ENCODE measurements at regions not wholly inside any gene's neighbourhood (a gene's known extent, or its start where the extent isn't known, plus 50 kb on each side); places are given as distances from the start of the nearest gene placed in this dataset.
A peak's percentile ranks its signal among the peaks of the same experiment; 100 is the strongest.

DNA sequence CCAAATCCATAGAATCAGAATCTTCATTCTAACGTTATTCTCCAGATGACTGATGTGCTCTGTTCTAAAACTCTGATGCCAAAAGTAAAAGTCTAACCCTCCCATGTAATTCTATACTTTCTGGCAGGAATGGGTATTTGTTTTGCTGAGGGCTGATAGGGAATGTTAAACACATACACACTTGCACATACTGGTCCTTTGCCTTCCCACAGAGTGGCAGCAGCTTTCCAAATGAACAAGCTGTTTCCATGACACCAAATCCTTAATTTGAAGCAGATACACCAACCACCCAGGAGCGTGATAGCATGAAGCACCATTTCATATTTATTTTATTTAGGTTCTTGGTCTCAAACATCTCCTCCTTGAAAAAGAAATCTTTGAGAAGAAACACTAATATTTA lies 155.5 kb upstream of the PRDX4 start:
- Mint-ChIP-seq H3K9me3 (peaks cover 7% of the 10 kb centered on the region; the same call in 2 of the 3 replicates), H3K27ac (no peak overlapping the region), H3K36me3 (ENCODE audit: low read depth) (peaks cover 9% of the 10 kb centered on the region; the same call in 2 of the 3 replicates), H3K27me3 (ENCODE audit: insufficient read depth, low read depth, poor library complexity) (peaks cover 4% of the 10 kb centered on the region), H3K4me1 (peaks cover 59% of the 10 kb centered on the region), H3K4me3 (no peak overlapping the region)
- Histone ChIP-seq H4K20me1 (replicated peaks; ENCODE audit: insufficient read depth) (no peaks in the 10 kb centered on the region), H2AFZ (no peak overlapping the region), H3F3A (replicated peaks; ENCODE audit: low read depth) (no peaks in the 10 kb centered on the region), H3K9me2 (ENCODE audit: insufficient read depth) (no peaks in the 10 kb centered on the region), H3K79me2 (replicated peaks; ENCODE audit: insufficient read depth) (no peaks in the 10 kb centered on the region), H3K4me3 (no peak overlapping the region), H3K27ac (ENCODE audit: low read depth) (peak overlapping the region; percentile 89), H3K4me1 (ENCODE audit: insufficient read depth) (peaks cover 46% of the 10 kb centered on the region), H3K27me3 (ENCODE audit: insufficient read depth) (no peaks in the 10 kb centered on the region), H3K4me2 (0 out of 2 replicates have a peak overlapping the region, but pooled peaks have one; percentile 27), H3K36me3 (ENCODE audit: insufficient read depth) (no peaks in the 10 kb centered on the region)
- TF ChIP-seq JUNB (IDR thresholded peaks at IDR 0.05; ENCODE audit: unreplicated experiment) (no peak), ZNF331 (CRISPR knock-in tag; IDR thresholded peaks at IDR 0.05; ENCODE audit: low read depth) (no peak), EZH2phosphoT487 (IDR thresholded peaks at IDR 0.05; ENCODE audit: unreplicated experiment) (no peak), CREB1 (CRISPR knock-in tag; IDR thresholded peaks at IDR 0.05; ENCODE audit: low read depth) (no peak), STAT1 (IDR thresholded peaks at IDR 0.05; ENCODE audit: unreplicated experiment) (no peak), NANOG (IDR thresholded peaks at IDR 0.05; ENCODE audit: borderline replicate concordance) (no peak), POLR2AphosphoS5 (IDR thresholded peaks at IDR 0.05; ENCODE audit: low read depth) (no peak), EZH2 (IDR thresholded peaks at IDR 0.05; ENCODE audit: low read depth, unreplicated experiment) (no peak), ZNF114 (CRISPR knock-in tag; IDR thresholded peaks at IDR 0.05) (no peak)
- TF ChIP-seq, protein P1, sequence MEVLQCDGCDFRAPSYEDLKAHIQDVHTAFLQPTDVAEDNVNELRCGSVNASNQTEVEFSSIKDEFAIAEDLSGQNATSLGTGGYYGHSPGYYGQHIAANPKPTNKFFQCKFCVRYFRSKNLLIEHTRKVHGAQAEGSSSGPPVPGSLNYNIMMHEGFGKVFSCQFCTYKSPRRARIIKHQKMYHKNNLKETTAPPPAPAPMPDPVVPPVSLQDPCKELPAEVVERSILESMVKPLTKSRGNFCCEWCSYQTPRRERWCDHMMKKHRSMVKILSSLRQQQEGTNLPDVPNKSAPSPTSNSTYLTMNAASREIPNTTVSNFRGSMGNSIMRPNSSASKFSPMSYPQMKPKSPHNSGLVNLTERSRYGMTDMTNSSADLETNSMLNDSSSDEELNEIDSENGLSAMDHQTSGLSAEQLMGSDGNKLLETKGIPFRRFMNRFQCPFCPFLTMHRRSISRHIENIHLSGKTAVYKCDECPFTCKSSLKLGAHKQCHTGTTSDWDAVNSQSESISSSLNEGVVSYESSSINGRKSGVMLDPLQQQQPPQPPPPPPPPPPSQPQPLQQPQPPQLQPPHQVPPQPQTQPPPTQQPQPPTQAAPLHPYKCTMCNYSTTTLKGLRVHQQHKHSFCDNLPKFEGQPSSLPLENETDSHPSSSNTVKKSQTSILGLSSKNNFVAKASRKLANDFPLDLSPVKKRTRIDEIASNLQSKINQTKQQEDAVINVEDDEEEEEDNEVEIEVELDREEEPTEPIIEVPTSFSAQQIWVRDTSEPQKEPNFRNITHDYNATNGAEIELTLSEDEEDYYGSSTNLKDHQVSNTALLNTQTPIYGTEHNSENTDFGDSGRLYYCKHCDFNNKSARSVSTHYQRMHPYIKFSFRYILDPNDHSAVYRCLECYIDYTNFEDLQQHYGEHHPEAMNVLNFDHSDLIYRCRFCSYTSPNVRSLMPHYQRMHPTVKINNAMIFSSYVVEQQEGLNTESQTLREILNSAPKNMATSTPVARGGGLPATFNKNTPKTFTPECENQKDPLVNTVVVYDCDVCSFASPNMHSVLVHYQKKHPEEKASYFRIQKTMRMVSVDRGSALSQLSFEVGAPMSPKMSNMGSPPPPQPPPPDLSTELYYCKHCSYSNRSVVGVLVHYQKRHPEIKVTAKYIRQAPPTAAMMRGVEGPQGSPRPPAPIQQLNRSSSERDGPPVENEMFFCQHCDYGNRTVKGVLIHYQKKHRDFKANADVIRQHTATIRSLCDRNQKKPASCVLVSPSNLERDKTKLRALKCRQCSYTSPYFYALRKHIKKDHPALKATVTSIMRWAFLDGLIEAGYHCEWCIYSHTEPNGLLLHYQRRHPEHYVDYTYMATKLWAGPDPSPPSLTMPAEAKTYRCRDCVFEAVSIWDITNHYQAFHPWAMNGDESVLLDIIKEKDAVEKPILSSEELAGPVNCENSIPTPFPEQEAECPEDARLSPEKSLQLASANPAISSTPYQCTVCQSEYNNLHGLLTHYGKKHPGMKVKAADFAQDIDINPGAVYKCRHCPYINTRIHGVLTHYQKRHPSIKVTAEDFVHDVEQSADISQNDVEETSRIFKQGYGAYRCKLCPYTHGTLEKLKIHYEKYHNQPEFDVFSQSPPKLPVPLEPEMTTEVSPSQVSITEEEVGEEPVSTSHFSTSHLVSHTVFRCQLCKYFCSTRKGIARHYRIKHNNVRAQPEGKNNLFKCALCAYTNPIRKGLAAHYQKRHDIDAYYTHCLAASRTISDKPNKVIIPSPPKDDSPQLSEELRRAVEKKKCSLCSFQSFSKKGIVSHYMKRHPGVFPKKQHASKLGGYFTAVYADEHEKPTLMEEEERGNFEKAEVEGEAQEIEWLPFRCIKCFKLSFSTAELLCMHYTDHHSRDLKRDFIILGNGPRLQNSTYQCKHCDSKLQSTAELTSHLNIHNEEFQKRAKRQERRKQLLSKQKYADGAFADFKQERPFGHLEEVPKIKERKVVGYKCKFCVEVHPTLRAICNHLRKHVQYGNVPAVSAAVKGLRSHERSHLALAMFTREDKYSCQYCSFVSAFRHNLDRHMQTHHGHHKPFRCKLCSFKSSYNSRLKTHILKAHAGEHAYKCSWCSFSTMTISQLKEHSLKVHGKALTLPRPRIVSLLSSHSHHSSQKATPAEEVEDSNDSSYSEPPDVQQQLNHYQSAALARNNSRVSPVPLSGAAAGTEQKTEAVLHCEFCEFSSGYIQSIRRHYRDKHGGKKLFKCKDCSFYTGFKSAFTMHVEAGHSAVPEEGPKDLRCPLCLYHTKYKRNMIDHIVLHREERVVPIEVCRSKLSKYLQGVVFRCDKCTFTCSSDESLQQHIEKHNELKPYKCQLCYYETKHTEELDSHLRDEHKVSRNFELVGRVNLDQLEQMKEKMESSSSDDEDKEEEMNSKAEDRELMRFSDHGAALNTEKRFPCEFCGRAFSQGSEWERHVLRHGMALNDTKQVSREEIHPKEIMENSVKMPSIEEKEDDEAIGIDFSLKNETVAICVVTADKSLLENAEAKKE (CRISPR knock-in tag; IDR thresholded peaks at IDR 0.05): no peak
- TF ChIP-seq, protein P2, sequence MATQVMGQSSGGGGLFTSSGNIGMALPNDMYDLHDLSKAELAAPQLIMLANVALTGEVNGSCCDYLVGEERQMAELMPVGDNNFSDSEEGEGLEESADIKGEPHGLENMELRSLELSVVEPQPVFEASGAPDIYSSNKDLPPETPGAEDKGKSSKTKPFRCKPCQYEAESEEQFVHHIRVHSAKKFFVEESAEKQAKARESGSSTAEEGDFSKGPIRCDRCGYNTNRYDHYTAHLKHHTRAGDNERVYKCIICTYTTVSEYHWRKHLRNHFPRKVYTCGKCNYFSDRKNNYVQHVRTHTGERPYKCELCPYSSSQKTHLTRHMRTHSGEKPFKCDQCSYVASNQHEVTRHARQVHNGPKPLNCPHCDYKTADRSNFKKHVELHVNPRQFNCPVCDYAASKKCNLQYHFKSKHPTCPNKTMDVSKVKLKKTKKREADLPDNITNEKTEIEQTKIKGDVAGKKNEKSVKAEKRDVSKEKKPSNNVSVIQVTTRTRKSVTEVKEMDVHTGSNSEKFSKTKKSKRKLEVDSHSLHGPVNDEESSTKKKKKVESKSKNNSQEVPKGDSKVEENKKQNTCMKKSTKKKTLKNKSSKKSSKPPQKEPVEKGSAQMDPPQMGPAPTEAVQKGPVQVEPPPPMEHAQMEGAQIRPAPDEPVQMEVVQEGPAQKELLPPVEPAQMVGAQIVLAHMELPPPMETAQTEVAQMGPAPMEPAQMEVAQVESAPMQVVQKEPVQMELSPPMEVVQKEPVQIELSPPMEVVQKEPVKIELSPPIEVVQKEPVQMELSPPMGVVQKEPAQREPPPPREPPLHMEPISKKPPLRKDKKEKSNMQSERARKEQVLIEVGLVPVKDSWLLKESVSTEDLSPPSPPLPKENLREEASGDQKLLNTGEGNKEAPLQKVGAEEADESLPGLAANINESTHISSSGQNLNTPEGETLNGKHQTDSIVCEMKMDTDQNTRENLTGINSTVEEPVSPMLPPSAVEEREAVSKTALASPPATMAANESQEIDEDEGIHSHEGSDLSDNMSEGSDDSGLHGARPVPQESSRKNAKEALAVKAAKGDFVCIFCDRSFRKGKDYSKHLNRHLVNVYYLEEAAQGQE (IDR thresholded peaks at IDR 0.05; ENCODE audit: unreplicated experiment): no peak
- TF ChIP-seq, protein P3, sequence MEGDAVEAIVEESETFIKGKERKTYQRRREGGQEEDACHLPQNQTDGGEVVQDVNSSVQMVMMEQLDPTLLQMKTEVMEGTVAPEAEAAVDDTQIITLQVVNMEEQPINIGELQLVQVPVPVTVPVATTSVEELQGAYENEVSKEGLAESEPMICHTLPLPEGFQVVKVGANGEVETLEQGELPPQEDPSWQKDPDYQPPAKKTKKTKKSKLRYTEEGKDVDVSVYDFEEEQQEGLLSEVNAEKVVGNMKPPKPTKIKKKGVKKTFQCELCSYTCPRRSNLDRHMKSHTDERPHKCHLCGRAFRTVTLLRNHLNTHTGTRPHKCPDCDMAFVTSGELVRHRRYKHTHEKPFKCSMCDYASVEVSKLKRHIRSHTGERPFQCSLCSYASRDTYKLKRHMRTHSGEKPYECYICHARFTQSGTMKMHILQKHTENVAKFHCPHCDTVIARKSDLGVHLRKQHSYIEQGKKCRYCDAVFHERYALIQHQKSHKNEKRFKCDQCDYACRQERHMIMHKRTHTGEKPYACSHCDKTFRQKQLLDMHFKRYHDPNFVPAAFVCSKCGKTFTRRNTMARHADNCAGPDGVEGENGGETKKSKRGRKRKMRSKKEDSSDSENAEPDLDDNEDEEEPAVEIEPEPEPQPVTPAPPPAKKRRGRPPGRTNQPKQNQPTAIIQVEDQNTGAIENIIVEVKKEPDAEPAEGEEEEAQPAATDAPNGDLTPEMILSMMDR (conservative IDR thresholded peaks at IDR 0.05; ENCODE audit: low read depth in 2 of 2): no peak
- TF ChIP-seq, protein P4, sequence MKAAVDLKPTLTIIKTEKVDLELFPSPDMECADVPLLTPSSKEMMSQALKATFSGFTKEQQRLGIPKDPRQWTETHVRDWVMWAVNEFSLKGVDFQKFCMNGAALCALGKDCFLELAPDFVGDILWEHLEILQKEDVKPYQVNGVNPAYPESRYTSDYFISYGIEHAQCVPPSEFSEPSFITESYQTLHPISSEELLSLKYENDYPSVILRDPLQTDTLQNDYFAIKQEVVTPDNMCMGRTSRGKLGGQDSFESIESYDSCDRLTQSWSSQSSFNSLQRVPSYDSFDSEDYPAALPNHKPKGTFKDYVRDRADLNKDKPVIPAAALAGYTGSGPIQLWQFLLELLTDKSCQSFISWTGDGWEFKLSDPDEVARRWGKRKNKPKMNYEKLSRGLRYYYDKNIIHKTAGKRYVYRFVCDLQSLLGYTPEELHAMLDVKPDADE (IDR thresholded peaks at IDR 0.05): no peak
- DNase-seq (ENCODE audit: low spot score): no peak
- ATAC-seq: no peak
